Keratinocyte (primary cell): ENCODE measurements at regions not wholly inside any gene's neighbourhood (a gene's known extent, or its start where the extent isn't known, plus 50 kb on each side); places are given as distances from the start of the nearest gene placed in this dataset.

Experiments used
- DNase-seq: peaks from one replicate; pipeline ENCODE4 v3.0.0-alpha.2; 2011; ENCODE audit warnings: low read depth, missing footprints, low spot score
- FAIRE-seq: peaks from 2 replicates; lab custom pipeline; 2011; peaks lifted over from hg19 to GRCh38; lab: Jason Lieb, UNC
- H2AFZ ChIP-seq: 2 replicates; pipeline ENCODE4 v1.6.0; 2012; ENCODE audit warnings: low read length, control low read depth, inconsistent platforms; ENCODE audit not compliant: control insufficient read depth
- H3K27ac ChIP-seq: 2 replicates; pipeline ENCODE4 v1.5.1; 2011; ENCODE audit warnings: low read length; ENCODE audit not compliant: control insufficient read depth, insufficient read depth
- H3K27me3 ChIP-seq: 3 replicates; pipeline ENCODE4 v1.6.0; 2011; ENCODE audit warnings: low read length; ENCODE audit not compliant: control insufficient read depth, insufficient read depth; ENCODE audit errors: extremely low read depth
- H3K36me3 ChIP-seq, 2 experiments: 2 replicates in 1 of 2; 3 replicates in 1 of 2; pipeline ENCODE4 v1.5.1; 2011; ENCODE audit warnings: low read length in 2 of 2, mild to moderate bottlenecking in 1 of 2; ENCODE audit not compliant: control insufficient read depth in 2 of 2, insufficient read depth in 2 of 2; ENCODE audit errors: extremely low read depth in 1 of 2
- H3K4me1 ChIP-seq: 3 replicates; pipeline ENCODE4 v1.5.1; 2011; ENCODE audit warnings: low read length; ENCODE audit not compliant: control insufficient read depth, insufficient read depth; ENCODE audit errors: extremely low read depth
- H3K4me2 ChIP-seq: 3 replicates; pipeline ENCODE4 v1.6.0; 2011; ENCODE audit warnings: low read depth, low read length; ENCODE audit not compliant: control insufficient read depth, insufficient read depth; ENCODE audit errors: extremely low read depth
- H3K4me3 ChIP-seq, 3 experiments: fragments of 200-600 bp in 1 of 3; sonication (generic) in 1 of 3; 2 replicates in 2 of 3; 3 replicates in 1 of 3; pipeline ENCODE4 v1.5.1; 2011 to 2016; ENCODE audit warnings: low read length in 3 of 3, mild to moderate bottlenecking in 3 of 3, control low read depth in 2 of 3, inconsistent platforms in 1 of 3, low read depth in 1 of 3, mixed read lengths in 1 of 3, mixed run types in 1 of 3, moderate library complexity in 1 of 3; ENCODE audit not compliant: control insufficient read depth in 2 of 3, insufficient read depth in 2 of 3; ENCODE audit errors: extremely low read depth in 1 of 3
- H3K79me2 ChIP-seq: 2 replicates; pipeline ENCODE4 v1.6.0; 2012; ENCODE audit warnings: low read length; ENCODE audit not compliant: control insufficient read depth, insufficient read depth
- H3K9ac ChIP-seq: 3 replicates; pipeline ENCODE4 v1.6.0; 2011; ENCODE audit warnings: low read length; ENCODE audit not compliant: control insufficient read depth, insufficient read depth; ENCODE audit errors: extremely low read depth
- H3K9me1 ChIP-seq: 3 replicates; pipeline ENCODE4 v1.6.0; 2011; ENCODE audit warnings: low read length; ENCODE audit not compliant: control insufficient read depth, insufficient read depth; ENCODE audit errors: extremely low read depth
- H3K9me3 ChIP-seq: 2 replicates; pipeline ENCODE4 v1.5.1; 2012; ENCODE audit warnings: low read depth, low read length; ENCODE audit not compliant: control insufficient read depth
- H4K20me1 ChIP-seq: 3 replicates; pipeline ENCODE4 v1.6.0; 2011; ENCODE audit warnings: low read length; ENCODE audit not compliant: control insufficient read depth, insufficient read depth; ENCODE audit errors: extremely low read depth
- CTCF ChIP-seq, 3 experiments: IDR thresholded peaks in 1 of 3; conservative IDR thresholded peaks in 1 of 3; optimal IDR thresholded peaks in 1 of 3; 2 replicates in 2 of 3; 3 replicates in 1 of 3; pipeline versions ENCODE3 to v1.5.1; 2011; ENCODE audit warnings: low read length in 3 of 3, mild to moderate bottlenecking in 3 of 3, moderate library complexity in 2 of 3, control low read depth in 1 of 3, inconsistent platforms in 1 of 3; ENCODE audit not compliant: insufficient read depth in 2 of 3; ENCODE audit errors: extremely low read depth in 1 of 3
- EZH2 ChIP-seq: IDR thresholded peaks from one replicate; pipeline ENCODE4 v1.6.1; 2012; ENCODE audit warnings: inconsistent platforms, mild to moderate bottlenecking, low read length, moderate library complexity
- dilution Hi-C: fragments of 300-500 bp; cut with MboI; formaldehyde crosslinking; loops from one replicate; pipeline ENCODE4 v1.7.0; 2020; ENCODE audit warnings: low sequenced_read_pairs; ENCODE audit not compliant: extremely low pct_ligation_motif_present

GRCh38 chr14:55898938-55899337, 219.3 kb upstream of the PELI2 start:
- dilution Hi-C loops = no loop called here
- Histone ChIP-seq H3K4me2 (no peak overlapping the region), H2AFZ (no peak overlapping the region), H3K79me2 (no peaks in the 10 kb centered on the region), H3K9me1 (no peaks in the 10 kb centered on the region), H3K36me3 (no peaks in the 10 kb centered on the region), H3K4me3 (no peak overlapping the region), H3K9ac (no peak overlapping the region), H4K20me1 (no peaks in the 10 kb centered on the region), H3K4me1 (no peaks in the 10 kb centered on the region), H3K27me3 (peaks cover 4% of the 10 kb centered on the region), H3K27ac (no peak overlapping the region), H3K9me3 (no peaks in the 10 kb centered on the region)
- TF ChIP-seq CTCF (optimal IDR thresholded peaks at IDR 0.05 in 1 of 3, IDR thresholded peaks at IDR 0.05 in 1 of 3, conservative IDR thresholded peaks at IDR 0.05 in 1 of 3; ENCODE audit: extremely low read depth in 1 of 3, insufficient read depth in 2 of 3, low read length in 3 of 3) = no peak
- TF ChIP-seq EZH2 = no peak
- FAIRE-seq (no peak), DNase-seq (no peak)

GRCh38 chr14:55899531-55899930, 218.7 kb upstream of the PELI2 start:
- DNase-seq = no peak
- dilution Hi-C loops = no loop called here
- H3K27ac ChIP-seq = no peak overlapping the region
- H3K4me1 ChIP-seq = no peaks in the 10 kb centered on the region
- no peak for FAIRE-seq
- no peak overlapping the region for H3K4me2 ChIP-seq
- H3K9me3 ChIP-seq = no peaks in the 10 kb centered on the region
- TF ChIP-seq CTCF (optimal IDR thresholded peaks at IDR 0.05 in 1 of 3, IDR thresholded peaks at IDR 0.05 in 1 of 3, conservative IDR thresholded peaks at IDR 0.05 in 1 of 3; ENCODE audit: extremely low read depth in 1 of 3, insufficient read depth in 2 of 3, low read length in 3 of 3) = no peak
- TF ChIP-seq EZH2 = no peak
- H4K20me1 ChIP-seq = no peaks in the 10 kb centered on the region
- no peak overlapping the region for H3K9ac ChIP-seq
- no peak overlapping the region for H2AFZ ChIP-seq
- H3K9me1 ChIP-seq = no peaks in the 10 kb centered on the region
- no peaks in the 10 kb centered on the region for H3K79me2 ChIP-seq
- no peak overlapping the region for H3K4me3 ChIP-seq
- no peaks in the 10 kb centered on the region for H3K27me3 ChIP-seq
- H3K36me3 ChIP-seq = no peaks in the 10 kb centered on the region
